ENCODE measurements at regions not wholly inside any gene's neighbourhood (a gene's known extent, or its start where the extent isn't known, plus 50 kb on each side); places are given as distances from the start of the nearest gene placed in this dataset.

DNA sequence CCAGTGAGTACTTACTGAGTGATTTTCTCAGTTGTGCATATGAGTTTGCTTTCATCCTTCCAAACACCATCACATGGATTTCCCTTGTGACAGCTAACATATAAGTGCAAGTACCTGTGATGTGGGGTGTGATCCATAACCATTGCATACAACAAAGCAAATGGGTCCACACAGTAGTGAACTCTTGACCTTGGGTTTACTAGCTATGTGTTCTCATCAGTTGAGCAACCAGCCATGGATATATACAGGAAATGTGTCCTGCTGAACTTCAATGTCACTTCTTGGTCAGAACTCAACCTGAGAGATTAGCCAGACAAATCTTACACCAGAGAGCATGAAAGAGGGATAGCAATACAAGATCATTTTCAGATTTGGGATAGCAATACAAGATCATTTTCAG lies 420.9 kb upstream of the KCNH7 start:
- DNase-seq = no peak

DNA sequence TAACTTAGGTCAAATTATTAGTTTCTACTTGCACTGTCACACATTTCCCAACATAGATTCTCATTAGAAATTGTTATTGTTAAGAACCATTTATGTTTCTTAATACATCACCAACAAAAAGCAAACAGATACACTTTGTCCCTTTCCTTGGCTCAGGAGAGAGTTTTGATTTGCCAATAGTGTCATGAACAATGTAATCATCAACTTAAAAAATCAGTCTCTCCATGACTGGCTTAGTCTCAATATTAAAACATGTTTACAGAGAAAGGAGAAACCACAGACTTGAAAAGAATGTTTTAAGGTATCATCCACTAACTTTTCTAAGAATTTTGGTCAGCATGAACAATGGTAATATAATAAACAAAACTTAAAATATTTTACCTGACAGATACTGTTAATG lies 416.5 kb upstream of the KCNH7 start:
- DNase-seq = no peak

DNA sequence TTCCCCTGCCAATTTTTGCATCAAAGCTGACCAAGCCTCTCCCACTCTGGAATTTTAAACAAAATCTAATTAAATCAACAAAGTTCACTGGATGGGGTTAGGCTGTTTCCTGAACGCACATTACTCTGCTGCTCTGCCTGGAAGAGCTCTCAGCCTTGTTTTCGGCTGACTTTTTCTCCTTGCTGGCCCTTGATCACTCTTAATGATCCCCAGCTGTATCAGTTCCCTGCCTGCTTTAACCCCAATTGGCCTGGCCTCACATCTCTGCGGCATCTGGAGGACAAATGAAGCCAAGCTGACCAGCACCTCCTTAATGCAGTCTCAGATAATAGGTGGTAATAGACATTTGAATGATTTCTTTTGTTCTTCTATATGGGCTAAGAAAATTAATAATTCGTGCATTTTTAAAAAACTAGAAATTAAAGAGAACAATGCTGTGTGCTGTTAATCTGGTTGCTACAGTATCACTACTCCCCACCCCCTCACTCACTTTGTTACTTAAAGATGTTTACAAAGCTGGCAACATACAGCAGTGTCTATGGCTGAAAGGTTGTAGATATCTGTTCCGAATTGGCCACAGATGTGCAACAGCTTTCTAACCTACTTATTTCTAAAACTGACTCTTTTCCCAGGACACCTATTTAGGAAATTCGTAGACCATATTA lies 415.2 kb upstream of the KCNH7 start:
- no peak for DNase-seq

DNA sequence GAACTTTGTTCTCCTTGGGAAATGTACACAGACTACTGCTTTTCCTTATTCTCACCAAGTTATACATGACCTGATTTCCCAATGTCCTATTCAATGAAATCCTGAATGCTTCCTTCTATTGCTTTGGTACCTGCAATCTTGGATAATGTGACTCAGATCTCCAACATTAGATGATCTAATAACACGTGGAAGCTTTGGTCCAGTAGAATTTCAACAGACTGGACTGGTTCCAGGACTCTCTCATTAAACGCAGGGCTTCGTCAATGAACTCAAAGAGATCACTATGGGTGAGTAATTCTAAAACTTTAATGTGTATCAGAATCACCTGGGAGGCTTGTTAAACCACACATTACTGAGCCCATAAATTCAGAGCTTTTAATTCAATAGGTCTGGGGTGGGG lies 413.6 kb upstream of the KCNH7 start:
- no peak for DNase-seq

DNA sequence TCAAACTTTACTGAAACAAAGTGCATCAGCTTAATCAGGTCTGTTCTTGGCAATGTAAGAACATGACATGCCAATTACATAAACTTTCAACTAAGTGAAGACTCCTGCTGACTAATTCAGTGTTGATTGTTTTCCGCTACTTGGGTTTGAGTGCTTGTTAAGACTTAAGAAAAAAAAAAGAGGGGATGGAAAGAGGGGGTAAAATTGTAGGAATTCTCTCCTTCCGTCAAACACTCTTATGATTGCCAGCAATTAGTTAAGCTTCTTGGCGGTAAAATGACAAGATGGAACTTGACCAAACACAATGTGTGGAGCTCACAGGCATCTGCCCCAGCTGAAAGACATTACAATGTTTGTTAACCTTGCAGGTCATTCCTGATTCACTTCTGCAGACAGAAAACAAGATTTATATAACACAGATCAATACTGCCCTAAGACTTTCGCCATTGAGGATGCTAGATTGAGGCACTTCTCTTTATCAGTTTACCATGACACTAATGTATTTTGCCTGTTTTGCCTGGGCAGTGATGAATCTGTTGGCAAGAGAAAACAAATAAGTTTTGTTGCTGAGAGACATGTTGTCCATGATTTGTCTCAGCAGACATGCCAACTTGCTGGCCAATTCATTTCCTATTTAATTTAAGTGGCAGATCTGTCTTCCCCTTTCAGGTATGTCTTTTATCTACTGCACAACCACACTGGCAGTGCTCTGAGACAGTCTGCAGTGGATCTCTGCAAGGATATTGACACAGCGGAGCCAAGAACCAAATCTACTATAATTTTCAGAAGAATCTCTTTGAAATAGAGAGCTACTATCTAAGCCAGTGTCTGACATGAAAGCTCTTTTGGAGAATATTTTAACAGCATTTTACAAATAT lies 410.0 kb upstream of the KCNH7 start:
- DNase-seq = no peak

DNA sequence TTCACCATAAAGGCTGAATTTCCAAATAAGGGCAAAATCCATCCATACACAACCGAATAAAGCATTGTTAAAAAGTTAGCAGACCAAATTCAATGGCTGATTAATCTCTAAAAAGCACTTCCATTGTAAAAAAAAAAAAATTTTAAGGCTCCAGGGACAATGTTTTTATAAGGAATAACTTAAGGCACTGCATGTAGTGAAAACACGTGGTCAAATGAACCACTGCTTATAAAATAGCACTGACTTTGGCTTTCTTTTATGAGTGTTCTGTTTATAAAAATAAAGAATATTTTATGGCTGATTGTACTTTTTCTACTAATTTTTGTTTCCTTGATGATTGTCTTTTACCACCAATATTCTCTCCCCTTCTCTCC lies 409.3 kb upstream of the KCNH7 start:
- no peak for DNase-seq

DNA sequence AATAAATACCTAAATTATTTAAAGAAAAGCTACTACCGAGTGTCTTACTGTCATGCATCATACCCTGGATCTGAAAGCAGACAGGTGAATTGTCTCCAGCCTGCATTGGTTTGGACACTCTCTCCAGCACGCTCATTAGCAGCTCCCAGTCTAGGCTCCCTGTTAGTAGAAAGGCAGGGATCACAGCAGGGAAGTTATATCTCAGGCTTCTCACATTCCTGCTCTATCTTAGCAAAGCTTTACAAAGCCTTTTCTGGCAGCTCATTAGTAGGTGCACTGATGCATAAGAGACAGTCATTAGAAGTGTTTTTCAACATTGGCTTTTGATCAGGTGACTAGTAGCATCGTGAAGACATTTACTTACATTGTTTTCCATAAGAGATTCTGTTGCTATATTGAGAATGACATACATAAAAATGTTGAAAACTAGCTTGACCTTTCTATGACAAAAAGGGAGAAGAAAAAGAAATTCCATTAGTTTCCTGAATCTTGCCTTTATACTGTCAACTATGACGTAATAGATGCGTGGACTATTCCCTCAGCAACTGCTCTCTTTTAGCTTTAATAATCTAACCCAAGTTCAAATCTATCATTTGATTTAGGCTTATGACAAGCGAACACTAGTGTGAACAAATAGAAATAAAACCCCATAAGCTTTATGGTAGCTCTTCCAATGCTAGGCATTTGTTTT lies 408.7 kb upstream of the KCNH7 start:
- no peak for DNase-seq

DNA sequence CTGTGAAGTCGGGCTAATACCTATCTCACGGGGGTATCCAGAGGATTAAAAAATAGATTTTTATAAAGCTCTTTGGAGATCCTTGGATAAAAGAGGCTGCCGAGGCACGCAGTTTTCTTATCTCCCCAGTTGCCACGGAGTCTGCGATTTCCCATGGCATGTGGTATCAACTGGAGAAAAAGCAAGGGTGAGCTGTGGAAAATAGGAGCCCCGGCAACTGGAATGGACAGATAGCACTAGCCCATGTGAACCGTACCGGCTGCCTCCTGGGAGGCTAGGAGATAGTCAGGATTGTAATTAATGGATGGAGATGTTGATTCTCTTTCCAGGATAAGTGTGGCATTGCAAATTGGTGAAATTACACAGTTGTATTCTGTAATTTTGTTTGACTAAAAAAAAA lies 407.6 kb upstream of the KCNH7 start:
- DNase-seq = no peak

DNA sequence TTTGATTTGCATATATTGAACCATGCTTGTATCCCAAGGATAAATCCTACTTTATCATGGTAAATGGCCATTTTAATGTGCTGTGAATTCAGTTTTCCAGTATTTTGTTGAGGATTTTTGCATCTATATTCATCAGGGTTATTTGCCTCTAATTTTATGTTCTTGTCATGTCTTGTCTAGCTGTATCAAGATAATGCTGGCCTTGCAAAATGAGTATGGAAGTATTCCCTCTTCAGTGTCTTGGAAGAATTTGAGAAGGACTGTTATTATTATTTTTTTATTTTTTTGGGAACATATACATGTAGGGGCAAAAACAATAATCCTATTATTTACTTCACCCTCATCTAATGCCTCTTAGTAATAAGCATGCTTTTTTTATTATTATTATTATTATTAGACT lies 398.0 kb upstream of the KCNH7 start:
- no peak for DNase-seq

DNA sequence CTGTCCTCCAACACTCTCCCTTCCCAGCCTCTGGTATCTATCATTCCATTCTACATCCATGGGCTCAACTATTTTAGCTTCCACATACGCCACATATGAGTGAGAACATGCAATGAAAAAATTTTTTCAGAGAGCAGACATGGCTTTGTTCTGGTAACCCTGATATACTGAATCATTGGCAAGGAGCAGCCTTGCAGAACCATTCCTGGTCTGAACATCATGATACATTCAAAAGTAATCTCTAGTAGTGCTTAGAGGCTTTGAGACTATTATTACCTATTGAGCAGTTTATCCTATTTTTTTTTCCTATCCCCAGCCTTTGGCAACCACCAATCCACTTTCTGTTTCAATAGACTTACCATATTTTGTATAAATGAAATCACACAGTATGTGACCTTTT lies 393.1 kb upstream of the KCNH7 start:
- no peak for DNase-seq

DNA sequence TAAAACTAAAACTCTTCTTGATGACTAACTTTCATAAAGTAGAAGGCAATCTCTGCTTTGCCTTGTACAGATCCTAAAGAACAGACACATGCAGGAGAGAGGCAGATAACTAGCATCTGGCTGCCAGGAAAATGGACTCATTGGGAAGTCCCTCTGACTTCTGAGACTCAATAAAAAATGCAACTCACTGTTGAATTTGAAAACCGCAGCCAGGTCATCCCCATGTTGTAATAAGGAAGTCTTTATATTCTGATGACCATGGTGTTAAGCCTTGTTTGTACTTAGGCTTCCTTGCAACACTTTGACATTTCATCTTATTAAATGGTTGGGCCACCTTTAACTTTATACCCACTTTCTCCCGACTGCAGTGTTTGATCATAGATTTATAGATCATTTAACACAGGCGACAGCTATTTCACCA lies 375.1 kb upstream of the KCNH7 start:
- no peak for DNase-seq

DNA sequence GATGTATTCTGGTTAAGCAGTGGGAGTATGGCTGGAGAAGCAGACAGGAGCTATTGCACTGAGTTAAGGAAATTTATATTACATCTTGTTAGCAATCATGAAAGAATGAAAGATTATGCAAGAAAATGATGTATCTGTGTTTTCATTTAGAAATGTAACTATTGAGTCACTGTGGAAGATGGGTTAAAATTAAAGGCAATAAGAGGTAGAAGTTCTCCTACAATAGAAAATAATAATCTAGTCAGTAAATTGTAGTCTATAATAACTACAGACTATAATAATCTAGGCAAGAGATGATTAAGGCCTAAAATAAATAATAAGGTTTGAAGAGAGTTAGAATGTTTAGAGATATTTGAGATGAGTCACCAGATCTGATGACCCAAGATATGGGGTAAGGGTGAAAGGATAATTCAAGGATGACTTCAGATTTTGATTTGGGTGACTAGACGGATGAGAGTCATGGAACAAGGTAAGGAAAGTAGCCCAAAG lies 371.9 kb upstream of the KCNH7 start:
- DNase-seq = no peak

DNA sequence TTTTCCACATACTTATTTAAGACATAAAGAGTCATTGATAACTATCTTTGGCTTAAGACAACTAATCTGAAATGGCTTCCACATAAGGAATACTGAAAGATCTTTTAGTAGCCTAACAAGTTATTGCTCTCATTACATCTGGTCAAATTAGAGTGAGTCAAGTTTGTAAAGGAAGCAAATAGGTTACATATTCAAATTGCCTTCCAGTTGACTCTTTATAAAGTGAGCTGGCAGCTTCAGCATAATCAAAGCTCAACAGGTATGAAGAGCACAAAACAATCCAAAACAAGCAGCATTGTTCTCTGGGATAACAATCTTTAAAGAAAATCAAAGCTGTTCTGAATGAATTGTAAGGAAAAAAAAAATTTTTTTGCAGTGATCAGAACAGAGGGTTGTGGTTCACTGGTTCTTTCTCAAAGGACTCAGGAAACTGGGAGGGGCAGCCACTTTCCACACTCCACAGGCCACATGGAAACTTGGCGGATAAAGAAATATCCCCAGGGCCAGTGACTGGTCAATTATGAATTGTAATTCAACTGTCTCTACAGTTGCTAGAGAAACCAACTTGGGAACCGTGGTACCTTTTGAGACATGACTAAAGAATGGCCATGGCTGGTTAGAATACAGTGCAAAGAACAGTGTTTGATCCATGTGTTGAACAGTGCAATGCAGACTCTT lies 369.3 kb upstream of the KCNH7 start:
- DNase-seq = no peak

DNA sequence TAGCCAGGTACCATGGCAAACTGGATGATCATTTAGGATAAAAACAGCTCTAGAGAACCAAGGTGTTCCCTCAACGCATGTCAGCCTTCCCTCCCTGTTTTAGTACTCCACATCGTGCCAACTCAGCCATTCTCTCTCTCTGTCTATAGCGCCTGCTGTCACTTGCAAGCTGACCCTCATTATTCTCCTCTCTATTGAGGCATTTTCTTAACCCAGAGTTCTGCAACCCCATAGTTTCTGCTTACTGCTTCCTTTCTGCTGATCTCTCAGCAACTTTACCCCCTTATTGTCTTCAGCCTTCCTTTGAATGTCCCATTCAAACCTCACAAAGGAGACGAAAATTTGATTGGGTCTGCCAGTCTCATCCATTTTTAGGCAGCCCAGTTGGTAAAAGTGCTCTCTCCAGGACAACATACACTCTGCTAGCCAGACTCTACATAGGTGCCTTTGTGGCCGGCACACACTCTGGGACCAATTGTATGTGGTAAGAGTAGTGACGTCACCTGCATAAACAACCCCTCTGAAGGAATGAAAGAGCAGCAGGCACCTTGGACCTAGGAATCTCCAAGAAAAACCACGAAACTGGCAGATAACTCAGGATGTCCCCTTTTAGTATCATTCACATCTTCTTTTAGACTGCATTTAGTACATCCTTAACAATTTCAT lies 367.2 kb upstream of the KCNH7 start:
- no peak for DNase-seq

DNA sequence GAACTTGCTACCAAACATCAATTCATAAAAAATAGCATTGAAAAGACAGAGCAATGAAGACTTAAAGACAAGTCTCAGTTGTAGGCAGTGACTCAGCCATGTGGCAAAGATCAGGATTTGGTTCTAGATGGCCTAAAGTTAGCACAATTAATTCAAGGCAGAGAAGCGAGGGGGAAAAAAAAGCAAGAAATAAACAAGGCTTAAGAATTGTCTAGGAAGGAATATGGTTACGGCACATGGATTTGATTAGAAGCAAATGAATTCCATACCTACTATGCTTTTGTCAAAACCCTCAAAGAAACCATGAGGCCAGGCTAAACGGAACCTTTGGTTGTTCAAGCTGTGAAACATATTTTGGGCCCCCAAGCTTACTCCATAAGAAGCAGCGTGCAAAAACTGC lies 362.2 kb upstream of the KCNH7 start:
- no peak for DNase-seq

DNA sequence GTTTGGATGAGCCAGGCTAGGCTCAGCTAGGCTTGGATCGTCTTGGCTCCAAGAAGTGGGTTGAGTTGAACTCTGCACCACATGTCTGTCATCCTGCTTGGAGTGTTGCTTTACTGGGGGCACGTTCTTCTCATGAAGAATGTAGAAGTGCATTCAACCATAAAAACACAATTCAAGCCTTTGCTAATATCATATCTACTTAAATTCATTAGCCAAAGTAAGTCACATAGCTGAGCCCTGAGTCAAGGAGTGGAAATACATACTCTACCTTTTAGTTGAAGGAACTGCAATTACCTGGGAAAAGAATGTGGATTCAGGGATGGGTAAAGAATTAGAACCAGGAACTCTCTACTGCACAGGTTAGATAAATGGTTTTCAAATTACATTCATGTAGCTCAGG lies 360.4 kb upstream of the KCNH7 start:
- DNase-seq = no peak

DNA sequence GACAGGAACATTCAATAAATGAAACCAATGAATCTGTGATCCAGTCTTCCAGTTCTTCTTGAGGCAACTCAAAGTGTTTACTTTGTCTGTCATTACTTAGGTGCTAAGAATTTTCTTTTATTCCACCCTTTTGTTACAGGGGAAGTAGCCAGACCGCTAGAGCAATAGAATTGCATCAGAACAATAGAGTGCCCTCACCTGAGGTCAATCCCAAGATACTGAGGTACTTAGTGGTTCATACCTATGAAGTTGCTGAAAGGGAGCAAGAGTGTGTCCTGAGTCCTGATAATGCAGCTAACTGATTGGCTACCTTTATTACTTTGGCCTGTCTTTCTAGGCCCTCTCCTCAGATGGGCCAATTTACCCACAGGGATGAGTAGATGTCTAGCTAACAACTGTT lies 359.4 kb upstream of the KCNH7 start:
- no peak for DNase-seq

DNA sequence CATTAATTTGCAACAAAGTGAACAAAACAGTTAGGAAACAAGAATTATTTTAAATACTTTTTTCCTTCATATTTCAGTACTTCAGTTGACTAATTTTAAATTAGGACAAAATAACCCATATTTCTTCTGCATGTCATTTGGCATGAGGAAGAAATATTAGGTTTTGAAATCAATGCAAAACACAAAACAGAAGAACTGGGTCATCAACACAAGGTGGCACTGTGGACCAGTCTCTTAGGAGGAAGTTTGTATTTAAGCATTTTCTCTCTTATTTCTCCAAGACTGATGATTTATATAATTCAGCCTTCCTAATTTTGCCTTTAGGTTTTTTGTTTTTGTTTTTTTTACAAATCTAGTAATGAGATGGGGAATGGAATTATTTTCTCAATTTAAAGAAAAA lies 352.8 kb upstream of the KCNH7 start:
- DNase-seq = peak; percentile 23

DNA sequence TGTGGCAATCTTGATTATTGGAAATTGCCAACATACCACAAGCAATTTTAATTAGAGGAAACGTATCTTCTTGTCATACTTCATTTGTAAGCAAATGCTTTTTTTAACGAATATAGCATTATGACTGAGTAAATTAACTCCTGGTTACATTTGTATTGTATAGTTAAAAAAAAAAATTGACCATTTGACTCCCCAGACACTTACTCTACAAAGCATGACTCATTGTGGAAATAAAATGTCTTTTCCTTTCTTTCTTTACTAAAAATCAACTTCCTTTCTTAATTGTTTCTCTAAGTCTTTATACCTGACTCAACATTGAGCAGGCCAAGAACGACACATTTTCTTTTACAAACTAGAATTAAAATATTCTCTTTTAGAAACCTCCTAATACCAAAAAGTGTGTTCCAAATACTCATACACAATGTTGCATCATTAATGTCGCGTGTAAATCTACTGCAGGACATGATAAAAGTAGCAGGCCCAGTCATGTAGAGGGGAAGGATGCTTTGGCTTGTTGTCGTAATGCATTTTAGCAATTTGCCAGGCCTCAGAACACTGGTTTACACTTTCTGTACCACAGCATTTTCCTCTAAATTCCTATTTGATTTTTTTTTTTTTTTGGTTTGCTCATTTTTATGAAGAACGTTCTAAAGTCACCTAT lies 349.6 kb upstream of the KCNH7 start:
- DNase-seq = no peak

DNA sequence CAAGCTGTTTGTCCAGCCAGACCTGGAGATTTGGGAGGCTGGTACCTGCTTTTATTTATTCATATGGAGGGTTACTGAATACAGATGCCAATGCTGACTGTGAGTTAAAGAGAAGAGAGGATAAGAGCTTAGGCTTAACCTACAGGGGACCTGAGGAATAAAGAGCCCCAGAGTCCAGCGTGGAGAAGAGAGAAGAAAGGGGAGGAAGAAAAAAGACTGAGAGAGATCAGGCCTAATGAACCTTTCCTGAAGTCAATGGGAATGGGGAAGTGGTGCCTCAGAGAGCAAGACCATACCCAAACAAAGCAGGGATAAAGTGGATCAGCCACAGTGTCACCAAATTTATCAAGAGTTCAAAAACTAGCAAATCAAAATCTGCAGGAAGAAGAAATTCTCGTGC lies 348.6 kb upstream of the KCNH7 start:
- DNase-seq = no peak

DNA sequence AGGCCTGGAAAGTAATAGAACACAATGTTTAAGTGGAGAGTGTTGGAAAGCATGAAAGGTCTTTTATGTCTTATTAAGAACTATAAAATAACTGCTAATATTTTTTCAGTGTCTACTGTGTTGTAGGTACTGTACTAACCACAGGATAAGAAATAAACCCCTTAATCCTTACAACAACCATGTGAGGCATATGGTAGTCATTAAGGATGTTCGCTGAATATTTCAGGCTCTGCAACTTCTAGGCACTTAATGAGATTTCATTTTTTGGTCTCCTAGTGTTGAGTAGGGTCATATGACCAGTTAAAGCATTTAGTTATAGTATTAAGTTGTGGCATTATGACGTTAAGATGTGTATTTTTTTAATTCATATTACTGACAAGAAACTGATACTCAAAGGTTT lies 346.6 kb upstream of the KCNH7 start:
- DNase-seq = no peak

DNA sequence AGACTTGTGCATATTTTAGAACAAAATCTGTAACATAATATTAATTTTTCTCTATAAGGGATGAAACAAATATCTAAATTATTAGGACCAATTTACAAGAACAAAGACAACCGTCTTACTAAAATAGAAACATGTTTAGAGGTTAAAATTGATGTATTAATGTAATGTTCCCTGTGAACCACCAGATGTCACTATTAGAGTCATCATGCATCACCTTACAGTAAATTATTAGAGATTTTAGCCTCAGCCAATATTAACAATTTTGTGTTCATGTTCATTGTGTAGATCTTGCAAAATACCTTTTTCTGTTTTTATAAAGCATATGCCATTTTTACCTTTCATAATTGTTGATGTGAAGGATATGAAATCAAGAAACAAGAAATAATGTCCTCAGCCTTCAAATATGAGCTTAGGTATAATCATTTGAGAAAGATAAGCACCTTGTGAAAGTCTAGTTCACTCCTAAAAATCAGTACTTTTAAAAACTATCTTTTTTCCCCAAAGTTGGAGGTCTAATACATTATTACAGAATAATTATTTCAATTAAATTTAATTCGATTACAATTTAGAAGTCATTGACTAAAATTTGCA lies 344.3 kb upstream of the KCNH7 start:
- no peak for DNase-seq

Measured in RPMI8226 (cell line).